GM18858 (cell line): ENCODE measurements at regions not wholly inside any gene's neighbourhood (a gene's known extent, or its start where the extent isn't known, plus 50 kb on each side); places are given as distances from the start of the nearest gene placed in this dataset.

Experiments
- ATAC-seq: cut with Tn5 transposase; IDR thresholded peaks from one replicate; pipeline ENCODE4 v1.9.1; 2021; ENCODE audit not compliant: unreplicated experiment

GRCh38 chr2:41378420-41378819 lies 669.4 kb upstream of the PKDCC start:
- no peak for ATAC-seq

GRCh38 chr2:41379496-41380221 lies 668.2 kb upstream of the PKDCC start:
- ATAC-seq = no peak

GRCh38 chr2:41381701-41382100 lies 666.1 kb upstream of the PKDCC start:
- no peak for ATAC-seq

GRCh38 chr2:41387519-41387918 lies 660.3 kb upstream of the PKDCC start:
- no peak for ATAC-seq

GRCh38 chr2:41393621-41394020 lies 654.2 kb upstream of the PKDCC start:
- no peak for ATAC-seq

- ATAC-seq = no peak
Observed at GRCh38 chr2:41394541-41394940, 653.3 kb upstream of the PKDCC start.

GRCh38 chr2:41395692-41396091 lies 652.1 kb upstream of the PKDCC start:
- ATAC-seq = no peak

- ATAC-seq = no peak
Observed at GRCh38 chr2:41399437-41400087, 648.3 kb upstream of the PKDCC start.

GRCh38 chr2:41400088-41400665 lies 647.6 kb upstream of the PKDCC start:
- no peak for ATAC-seq

GRCh38 chr2:41405441-41405840 lies 642.4 kb upstream of the PKDCC start:
- no peak for ATAC-seq

GRCh38 chr2:41409328-41409727 lies 638.5 kb upstream of the PKDCC start:
- no peak for ATAC-seq

- ATAC-seq = no peak
Observed at GRCh38 chr2:41410011-41410410, 637.8 kb upstream of the PKDCC start.

- ATAC-seq = no peak
Observed at GRCh38 chr2:41413813-41414485, 633.9 kb upstream of the PKDCC start.

- peak; percentile 76 for ATAC-seq
Observed at GRCh38 chr2:41414486-41415230, 633.2 kb upstream of the PKDCC start.

GRCh38 chr2:41417511-41417910 lies 630.3 kb upstream of the PKDCC start:
- ATAC-seq = no peak

- no peak for ATAC-seq
Observed at GRCh38 chr2:41420219-41420618, 627.6 kb upstream of the PKDCC start.

GRCh38 chr2:41420872-41421271 lies 626.9 kb upstream of the PKDCC start:
- no peak for ATAC-seq

- no peak for ATAC-seq
Observed at GRCh38 chr2:41431756-41432155, 616.1 kb upstream of the PKDCC start.

- no peak for ATAC-seq
Observed at GRCh38 chr2:41432459-41432858, 615.4 kb upstream of the PKDCC start.

- ATAC-seq = no peak
Observed at GRCh38 chr2:41434991-41435390, 612.8 kb upstream of the PKDCC start.

- no peak for ATAC-seq
Observed at GRCh38 chr2:41441958-41442357, 605.9 kb upstream of the PKDCC start.
